KMS-11 (cell line): ENCODE measurements at regions not wholly inside any gene's neighbourhood (a gene's known extent, or its start where the extent isn't known, plus 50 kb on each side); places are given as distances from the start of the nearest gene placed in this dataset.

ENCODE experiments used
- H2AFZ ChIP-seq: fragments of 200-600 bp; sonication (generic); 2 replicates; pipeline ENCODE4 v1.6.1; 2016; ENCODE audit warnings: antibody characterized with exemption, mixed run types, low read depth
- H3K27ac ChIP-seq: fragments of 200-600 bp; sonication (generic); 2 replicates; pipeline ENCODE4 v1.6.1; 2016; ENCODE audit warnings: mild to moderate bottlenecking, mixed run types
- H3K27me3 ChIP-seq: fragments of 200-600 bp; sonication (generic); 2 replicates; pipeline ENCODE4 v1.6.1; 2017; ENCODE audit warnings: mild to moderate bottlenecking, low read depth, mixed run types, moderate library complexity; ENCODE audit not compliant: insufficient read depth
- H3K36me3 ChIP-seq: fragments of 200-600 bp; sonication (generic); 2 replicates; pipeline ENCODE4 v1.6.1; 2017; ENCODE audit warnings: mild to moderate bottlenecking, mixed run types; ENCODE audit not compliant: insufficient read depth
- H3K4me1 ChIP-seq: fragments of 200-600 bp; sonication (generic); 2 replicates; pipeline ENCODE4 v1.6.1; 2016; ENCODE audit warnings: mild to moderate bottlenecking, low read depth, mixed run types; ENCODE audit not compliant: poor library complexity, severe bottlenecking
- H3K4me2 ChIP-seq: fragments of 200-600 bp; sonication (generic); 2 replicates; pipeline ENCODE4 v1.7.0; 2016; ENCODE audit warnings: mild to moderate bottlenecking, mixed run types
- H3K4me3 ChIP-seq: fragments of 200-600 bp; sonication (generic); IDR thresholded peaks from 2 replicates; pipeline ENCODE4 v1.6.1; 2017; ENCODE audit warnings: low read depth, low read length, mixed read lengths; ENCODE audit not compliant: insufficient read depth
- H3K79me2 ChIP-seq: fragments of 200-600 bp; sonication (generic); 2 replicates; pipeline ENCODE4 v1.6.1; 2016; ENCODE audit warnings: low read depth, mixed run types; ENCODE audit not compliant: insufficient read depth
- H3K9ac ChIP-seq: fragments of 200-600 bp; sonication (generic); 2 replicates; pipeline ENCODE4 v1.6.1; 2016; ENCODE audit warnings: mild to moderate bottlenecking, mixed run types
- H4K20me1 ChIP-seq: fragments of 200-600 bp; sonication (generic); 2 replicates; pipeline ENCODE4 v1.6.1; 2016; ENCODE audit warnings: mild to moderate bottlenecking, mixed run types; ENCODE audit not compliant: insufficient read depth
- TF ChIP-seq, protein P1 (sequence below): fragments of 200-600 bp; sonication (generic); conservative IDR thresholded peaks from 2 replicates; pipeline ENCODE4 v1.6.1; 2017; ENCODE audit warnings: low read depth, mild to moderate bottlenecking, antibody characterized with exemption, low read length, moderate library complexity, mixed read lengths

DNA sequence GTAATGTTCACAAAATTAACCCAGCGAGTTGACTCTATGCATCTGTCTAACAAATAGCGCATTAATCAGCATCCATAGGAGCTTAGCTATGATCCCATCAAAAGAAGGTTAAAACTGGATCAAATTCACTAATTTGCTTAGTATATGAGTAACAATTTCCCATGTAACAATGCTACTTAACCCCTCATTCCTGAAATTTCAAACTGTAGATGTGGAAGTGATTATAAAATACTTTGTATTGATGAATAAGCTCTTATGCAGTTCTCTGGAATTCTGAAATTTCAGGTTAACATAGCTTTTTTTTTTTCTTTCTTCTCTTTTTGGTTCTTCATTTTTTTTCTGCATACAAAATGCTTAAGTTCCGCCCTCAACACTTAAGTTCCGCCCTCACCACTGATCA is 1272.7 kb downstream of the KCNT2 start:
- H3K4me3 ChIP-seq: no peak overlapping the region
- no peaks in the 10 kb centered on the region for H3K36me3 ChIP-seq
- H3K79me2 ChIP-seq: no peaks in the 10 kb centered on the region
- H3K27me3 ChIP-seq: no peaks in the 10 kb centered on the region
- H4K20me1 ChIP-seq: no peaks in the 10 kb centered on the region
- H2AFZ ChIP-seq: no peak overlapping the region
- TF ChIP-seq, protein P1, sequence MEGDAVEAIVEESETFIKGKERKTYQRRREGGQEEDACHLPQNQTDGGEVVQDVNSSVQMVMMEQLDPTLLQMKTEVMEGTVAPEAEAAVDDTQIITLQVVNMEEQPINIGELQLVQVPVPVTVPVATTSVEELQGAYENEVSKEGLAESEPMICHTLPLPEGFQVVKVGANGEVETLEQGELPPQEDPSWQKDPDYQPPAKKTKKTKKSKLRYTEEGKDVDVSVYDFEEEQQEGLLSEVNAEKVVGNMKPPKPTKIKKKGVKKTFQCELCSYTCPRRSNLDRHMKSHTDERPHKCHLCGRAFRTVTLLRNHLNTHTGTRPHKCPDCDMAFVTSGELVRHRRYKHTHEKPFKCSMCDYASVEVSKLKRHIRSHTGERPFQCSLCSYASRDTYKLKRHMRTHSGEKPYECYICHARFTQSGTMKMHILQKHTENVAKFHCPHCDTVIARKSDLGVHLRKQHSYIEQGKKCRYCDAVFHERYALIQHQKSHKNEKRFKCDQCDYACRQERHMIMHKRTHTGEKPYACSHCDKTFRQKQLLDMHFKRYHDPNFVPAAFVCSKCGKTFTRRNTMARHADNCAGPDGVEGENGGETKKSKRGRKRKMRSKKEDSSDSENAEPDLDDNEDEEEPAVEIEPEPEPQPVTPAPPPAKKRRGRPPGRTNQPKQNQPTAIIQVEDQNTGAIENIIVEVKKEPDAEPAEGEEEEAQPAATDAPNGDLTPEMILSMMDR: no peak
- H3K27ac ChIP-seq: no peak overlapping the region
- H3K9ac ChIP-seq: no peak overlapping the region
- no peak overlapping the region for H3K4me2 ChIP-seq
- H3K4me1 ChIP-seq: no peaks in the 10 kb centered on the region

DNA sequence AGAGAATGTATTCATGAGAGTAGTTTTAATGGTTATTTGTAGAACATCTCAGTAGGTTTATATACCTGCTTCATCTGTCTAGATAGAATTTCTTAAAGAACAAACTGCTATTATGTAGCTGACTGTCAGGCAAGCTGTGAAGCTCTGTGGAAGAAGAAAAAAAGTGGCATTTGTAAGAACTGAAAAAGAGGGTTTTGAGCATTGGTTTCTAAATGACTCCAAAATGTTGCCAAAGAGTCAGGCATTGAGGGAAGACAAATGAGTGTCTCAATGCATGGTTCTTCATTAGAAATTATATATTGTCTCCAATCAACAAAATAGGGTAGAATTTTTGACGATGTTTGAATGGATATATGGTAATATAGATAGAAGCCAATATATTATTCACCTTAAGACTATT is 1276.1 kb downstream of the KCNT2 start:
- TF ChIP-seq, protein P1: no peak
- Histone ChIP-seq H3K36me3 (no peaks in the 10 kb centered on the region), H4K20me1 (no peaks in the 10 kb centered on the region), H3K27ac (no peak overlapping the region), H3K4me1 (no peaks in the 10 kb centered on the region), H3K27me3 (no peaks in the 10 kb centered on the region), H3K4me3 (no peak overlapping the region), H3K4me2 (no peak overlapping the region), H3K79me2 (no peaks in the 10 kb centered on the region), H3K9ac (no peak overlapping the region), H2AFZ (no peak overlapping the region)

DNA sequence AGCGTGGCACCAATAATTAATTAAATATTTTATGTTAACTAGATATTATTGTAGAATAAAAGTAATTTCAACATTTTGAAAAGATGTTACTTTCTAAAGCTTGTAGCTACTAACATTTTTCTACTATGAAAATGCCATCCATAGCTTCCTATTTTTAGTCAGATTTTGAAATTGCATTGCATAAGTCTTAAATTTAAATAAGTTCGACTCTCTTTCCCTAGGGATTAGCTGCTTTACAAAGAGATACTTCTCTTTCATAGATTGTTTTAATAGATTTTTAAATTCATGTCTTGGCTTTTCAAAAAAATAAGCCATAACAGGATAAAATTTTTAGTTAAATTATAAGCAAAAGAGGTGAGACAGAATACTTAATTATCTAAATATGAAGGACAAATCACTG is 1279.6 kb downstream of the KCNT2 start:
- H3K27ac ChIP-seq: no peak overlapping the region
- no peaks in the 10 kb centered on the region for H3K4me1 ChIP-seq
- no peaks in the 10 kb centered on the region for H3K36me3 ChIP-seq
- H3K9ac ChIP-seq: no peak overlapping the region
- TF ChIP-seq, protein P1: no peak
- no peaks in the 10 kb centered on the region for H4K20me1 ChIP-seq
- no peak overlapping the region for H2AFZ ChIP-seq
- H3K79me2 ChIP-seq: no peaks in the 10 kb centered on the region
- H3K4me2 ChIP-seq: no peak overlapping the region
- no peak overlapping the region for H3K4me3 ChIP-seq
- no peaks in the 10 kb centered on the region for H3K27me3 ChIP-seq

DNA sequence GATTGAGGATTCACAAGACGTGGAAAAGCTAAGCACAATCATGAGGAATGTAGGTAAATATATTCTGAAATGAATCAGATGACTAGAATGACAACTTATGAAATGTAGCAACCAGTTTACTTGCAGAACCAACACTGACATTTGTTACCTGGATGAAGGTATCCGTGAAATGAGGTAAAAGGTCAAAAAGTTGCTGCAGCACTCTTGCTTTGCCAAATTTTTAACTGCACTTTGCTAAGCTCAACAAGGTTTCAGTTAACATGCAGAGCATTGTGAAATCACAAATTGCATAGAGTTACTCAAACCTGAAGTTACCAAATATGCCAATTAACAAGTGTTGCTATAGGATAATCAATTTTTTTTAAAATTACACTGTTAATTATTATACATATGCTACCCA is 1280.1 kb downstream of the KCNT2 start:
- H2AFZ ChIP-seq: no peak overlapping the region
- no peak overlapping the region for H3K27ac ChIP-seq
- H3K9ac ChIP-seq: no peak overlapping the region
- no peaks in the 10 kb centered on the region for H3K79me2 ChIP-seq
- no peaks in the 10 kb centered on the region for H3K36me3 ChIP-seq
- H3K4me3 ChIP-seq: no peak overlapping the region
- no peaks in the 10 kb centered on the region for H3K27me3 ChIP-seq
- TF ChIP-seq, protein P1: no peak
- H4K20me1 ChIP-seq: no peaks in the 10 kb centered on the region
- H3K4me1 ChIP-seq: no peaks in the 10 kb centered on the region
- no peak overlapping the region for H3K4me2 ChIP-seq

DNA sequence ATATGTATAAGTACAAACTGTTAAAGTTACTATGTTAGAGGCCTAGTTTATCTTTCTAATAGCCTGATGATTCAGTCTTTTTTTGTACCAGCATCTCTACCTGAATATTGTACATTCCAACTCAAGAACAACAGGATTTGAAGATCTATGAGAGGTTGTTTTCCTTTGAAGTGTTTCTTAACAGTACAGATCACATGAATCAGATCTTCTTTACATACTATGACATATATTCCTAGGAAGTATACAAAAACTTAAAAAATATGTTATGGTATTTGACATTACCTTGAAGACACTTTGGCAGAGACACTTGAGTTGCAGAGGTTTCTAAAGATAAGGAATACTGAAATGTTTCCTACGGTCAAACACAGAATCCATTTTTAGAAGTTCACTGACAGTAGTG is 1280.9 kb downstream of the KCNT2 start:
- Histone ChIP-seq H3K27ac (no peak overlapping the region), H3K27me3 (no peaks in the 10 kb centered on the region), H3K4me3 (no peak overlapping the region), H3K4me2 (no peak overlapping the region), H2AFZ (no peak overlapping the region), H3K4me1 (no peaks in the 10 kb centered on the region), H4K20me1 (no peaks in the 10 kb centered on the region), H3K36me3 (no peaks in the 10 kb centered on the region), H3K9ac (no peak overlapping the region), H3K79me2 (no peaks in the 10 kb centered on the region)
- TF ChIP-seq, protein P1: no peak
